ENCODE measurements at regions not wholly inside any gene's neighbourhood (a gene's known extent, or its start where the extent isn't known, plus 50 kb on each side); places are given as distances from the start of the nearest gene placed in this dataset.

GRCh38 chr6:90989763-90990162 is 402.9 kb upstream of the MAP3K7 start:
- no peak for DNase-seq
- Histone ChIP-seq H3K9ac (ENCODE audit: insufficient read depth in 1 of 2, low read length in 2 of 2) (no peak overlapping the region), H3K27ac (ENCODE audit: low read depth in 1 of 2, low read length in 1 of 2) (no peak overlapping the region), H3K27me3 (ENCODE audit: control insufficient read depth in 3 of 3, insufficient read depth in 3 of 3, low read length in 2 of 3) (no peaks in the 10 kb centered on the region), H3K9me3 (ENCODE audit: control insufficient read depth in 4 of 4, insufficient read depth in 3 of 4, low read length in 3 of 4) (no peaks in the 10 kb centered on the region), H3K36me3 (ENCODE audit: control insufficient read depth in 4 of 4, insufficient read depth in 4 of 4, low read length in 4 of 4) (no peaks in the 10 kb centered on the region), H3K4me1 (ENCODE audit: control insufficient read depth in 5 of 5, insufficient read depth in 5 of 5, low read length in 5 of 5) (no peaks in the 10 kb centered on the region), H3K4me3 (no peak overlapping the region)
- 79 to 88% methylated on average over 5 of the region's 5 CpGs for WGBS, 2 donors
- no peak for ATAC-seq (ENCODE audit: insufficient read depth, low FRiP score)
- no peak for TF ChIP-seq CTCF (IDR thresholded peaks at IDR 0.05; ENCODE audit: control extremely low read depth, extremely low read depth)

- H3K4me3 ChIP-seq, result no peak overlapping the region
- DNase-seq, result no peak
- H3K27me3 ChIP-seq (ENCODE audit: control insufficient read depth in 3 of 3, insufficient read depth in 3 of 3, low read length in 2 of 3), result no peaks in the 10 kb centered on the region
- no peaks in the 10 kb centered on the region for H3K4me1 ChIP-seq (ENCODE audit: control insufficient read depth in 5 of 5, insufficient read depth in 5 of 5, low read length in 5 of 5)
- no peak overlapping the region for H3K27ac ChIP-seq (ENCODE audit: low read depth in 1 of 2, low read length in 1 of 2)
- peaks cover 0 to 3% (median 0%) of the 10 kb centered on the region in 4 donors for H3K9me3 ChIP-seq (ENCODE audit: control insufficient read depth in 4 of 4, insufficient read depth in 3 of 4, low read length in 3 of 4)
- H3K36me3 ChIP-seq (ENCODE audit: control insufficient read depth in 4 of 4, insufficient read depth in 4 of 4, low read length in 4 of 4), result no peaks in the 10 kb centered on the region
- no peak for TF ChIP-seq CTCF (IDR thresholded peaks at IDR 0.05; ENCODE audit: control extremely low read depth, extremely low read depth)
- WGBS, 2 donors, result 73 to 88% methylated on average over 3 of the region's 3 CpGs
- no peak overlapping the region for H3K9ac ChIP-seq (ENCODE audit: insufficient read depth in 1 of 2, low read length in 2 of 2)
- no peak for ATAC-seq (ENCODE audit: insufficient read depth, low FRiP score)
These were observed 397.2 kb upstream of the MAP3K7 start for GRCh38 chr6:90984066-90984465.

GRCh38 chr6:90983462-90983861 is 396.6 kb upstream of the MAP3K7 start:
- H3K27me3 ChIP-seq (ENCODE audit: control insufficient read depth in 3 of 3, insufficient read depth in 3 of 3, low read length in 2 of 3), result no peaks in the 10 kb centered on the region
- 56 to 75% methylated on average over 4 of the region's 4 CpGs for WGBS, 2 donors
- no peak overlapping the region for H3K9ac ChIP-seq (ENCODE audit: insufficient read depth in 1 of 2, low read length in 2 of 2)
- H3K4me3 ChIP-seq, result no peak overlapping the region
- H3K36me3 ChIP-seq (ENCODE audit: control insufficient read depth in 4 of 4, insufficient read depth in 4 of 4, low read length in 4 of 4), result no peaks in the 10 kb centered on the region
- ATAC-seq (ENCODE audit: insufficient read depth, low FRiP score) (no peak), DNase-seq (no peak)
- TF ChIP-seq CTCF (IDR thresholded peaks at IDR 0.05; ENCODE audit: control extremely low read depth, extremely low read depth), result no peak
- H3K4me1 ChIP-seq (ENCODE audit: control insufficient read depth in 5 of 5, insufficient read depth in 5 of 5, low read length in 5 of 5), result no peaks in the 10 kb centered on the region
- H3K9me3 ChIP-seq (ENCODE audit: control insufficient read depth in 4 of 4, insufficient read depth in 3 of 4, low read length in 3 of 4), result peaks cover 0 to 3% (median 0%) of the 10 kb centered on the region in 4 donors
- H3K27ac ChIP-seq (ENCODE audit: low read depth in 1 of 2, low read length in 1 of 2), result no peak overlapping the region

DNA sequence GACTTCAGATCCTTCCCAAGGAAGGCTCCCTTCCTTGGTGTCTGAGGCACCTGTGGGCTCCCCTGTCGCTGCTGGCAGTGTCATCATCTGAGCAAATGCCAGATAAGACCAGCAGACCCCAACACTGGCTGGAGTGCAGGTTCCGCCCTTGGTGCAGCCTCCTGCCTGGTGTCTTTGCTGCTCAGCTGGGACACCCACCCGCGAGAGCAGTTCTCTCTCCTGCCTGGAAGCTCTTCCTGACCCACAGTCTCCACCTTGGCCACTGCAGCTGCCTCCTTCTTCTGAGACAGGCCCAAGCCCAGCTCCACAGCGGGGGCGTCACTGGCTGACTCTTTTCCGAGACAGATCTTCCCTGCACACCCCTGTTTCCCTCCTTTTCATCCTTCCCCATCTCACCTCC is 395.7 kb upstream of the MAP3K7 start:
- Histone ChIP-seq H3K9ac (ENCODE audit: insufficient read depth in 1 of 2, low read length in 2 of 2) (no peak overlapping the region), H3K9me3 (ENCODE audit: control insufficient read depth in 4 of 4, insufficient read depth in 3 of 4, low read length in 3 of 4) (peaks cover 0 to 3% (median 0%) of the 10 kb centered on the region in 4 donors), H3K27me3 (ENCODE audit: control insufficient read depth in 3 of 3, insufficient read depth in 3 of 3, low read length in 2 of 3) (no peaks in the 10 kb centered on the region), H3K27ac (ENCODE audit: low read depth in 1 of 2, low read length in 1 of 2) (no peak overlapping the region), H3K4me3 (no peak overlapping the region), H3K36me3 (ENCODE audit: control insufficient read depth in 4 of 4, insufficient read depth in 4 of 4, low read length in 4 of 4) (no peaks in the 10 kb centered on the region), H3K4me1 (ENCODE audit: control insufficient read depth in 5 of 5, insufficient read depth in 5 of 5, low read length in 5 of 5) (no peaks in the 10 kb centered on the region)
- DNase-seq (no peak), ATAC-seq (ENCODE audit: insufficient read depth, low FRiP score) (no peak)
- 93 to 94% methylated on average over 7 of the region's 7 CpGs for WGBS, 2 donors
- no peak for TF ChIP-seq CTCF (IDR thresholded peaks at IDR 0.05; ENCODE audit: control extremely low read depth, extremely low read depth)

All from lung (tissue), 11 donors.